HK-2 (cell line): ENCODE measurements at regions not wholly inside any gene's neighbourhood (a gene's known extent, or its start where the extent isn't known, plus 50 kb on each side); places are given as distances from the start of the nearest gene placed in this dataset.
A peak's percentile ranks its signal among the peaks of the same experiment; 100 is the strongest.
"Not testable (repeated sequence)": the region's sequence is repeated elsewhere in the genome, so short reads cannot be mapped to it uniquely, and the experiment has no call there.

ENCODE experiments used
- DNase-seq: peaks from one replicate; pipeline ENCODE4 v3.0.0-alpha.2; 2018; ENCODE audit not compliant: unreplicated experiment

- DNase-seq = no peak
Observed at GRCh38 chrX:109782994-109783700, 50.1 kb upstream of the ACSL4 start.

- DNase-seq = no peak
Observed at GRCh38 chrX:109783701-109784079, 50.6 kb upstream of the ACSL4 start.

- no peak for DNase-seq
Observed at GRCh38 chrX:109785053-109785452, 52.0 kb upstream of the ACSL4 start.

- DNase-seq = not testable (repeated sequence)
Observed at GRCh38 chrX:109790511-109790910, 57.5 kb upstream of the ACSL4 start.

GRCh38 chrX:109793191-109793590, 60.1 kb upstream of the ACSL4 start:
- no peak for DNase-seq

- DNase-seq = no peak
Observed at GRCh38 chrX:109795682-109796081, 62.6 kb upstream of the ACSL4 start.

- DNase-seq = no peak
Observed at GRCh38 chrX:109797311-109797975, 64.4 kb upstream of the ACSL4 start.

- DNase-seq = no peak
Observed at GRCh38 chrX:109812236-109812635, 79.2 kb upstream of the ACSL4 start.

GRCh38 chrX:109813236-109813635, 80.2 kb upstream of the ACSL4 start:
- no peak for DNase-seq

- no peak for DNase-seq
Observed at GRCh38 chrX:109818976-109819375, 85.9 kb upstream of the ACSL4 start.

- no peak for DNase-seq
Observed at GRCh38 chrX:109822861-109823260, 89.8 kb upstream of the ACSL4 start.

- peak; percentile 38 for DNase-seq
Observed at GRCh38 chrX:109826954-109827708, 94.1 kb upstream of the ACSL4 start.

- DNase-seq = no peak
Observed at GRCh38 chrX:109827772-109828171, 94.7 kb upstream of the ACSL4 start.

GRCh38 chrX:109830157-109830703, 97.2 kb upstream of the ACSL4 start:
- no peak for DNase-seq

GRCh38 chrX:109830704-109831206, 97.7 kb upstream of the ACSL4 start:
- DNase-seq = no peak

- DNase-seq = no peak
Observed at GRCh38 chrX:109831326-109831985, 98.4 kb upstream of the ACSL4 start.

GRCh38 chrX:109839694-109840567, 106.9 kb upstream of the ACSL4 start:
- DNase-seq = peak; percentile 50

- peak; percentile 67 for DNase-seq
Observed at GRCh38 chrX:109840585-109840984, 107.5 kb upstream of the ACSL4 start.

GRCh38 chrX:109841257-109841656, 108.2 kb upstream of the ACSL4 start:
- no peak for DNase-seq

- DNase-seq = no peak
Observed at GRCh38 chrX:109841869-109842579, 109.0 kb upstream of the ACSL4 start.
